HG02623 (cell line): ENCODE measurements at regions not wholly inside any gene's neighbourhood (a gene's known extent, or its start where the extent isn't known, plus 50 kb on each side); places are given as distances from the start of the nearest gene placed in this dataset.
"Not testable (repeated sequence)": the region's sequence is repeated elsewhere in the genome, so short reads cannot be mapped to it uniquely, and the experiment has no call there.

Experiments
- ATAC-seq: cut with Tn5 transposase; IDR thresholded peaks from one replicate; pipeline ENCODE4 v1.9.1; 2021; ENCODE audit warnings: moderate library complexity; ENCODE audit not compliant: unreplicated experiment

DNA sequence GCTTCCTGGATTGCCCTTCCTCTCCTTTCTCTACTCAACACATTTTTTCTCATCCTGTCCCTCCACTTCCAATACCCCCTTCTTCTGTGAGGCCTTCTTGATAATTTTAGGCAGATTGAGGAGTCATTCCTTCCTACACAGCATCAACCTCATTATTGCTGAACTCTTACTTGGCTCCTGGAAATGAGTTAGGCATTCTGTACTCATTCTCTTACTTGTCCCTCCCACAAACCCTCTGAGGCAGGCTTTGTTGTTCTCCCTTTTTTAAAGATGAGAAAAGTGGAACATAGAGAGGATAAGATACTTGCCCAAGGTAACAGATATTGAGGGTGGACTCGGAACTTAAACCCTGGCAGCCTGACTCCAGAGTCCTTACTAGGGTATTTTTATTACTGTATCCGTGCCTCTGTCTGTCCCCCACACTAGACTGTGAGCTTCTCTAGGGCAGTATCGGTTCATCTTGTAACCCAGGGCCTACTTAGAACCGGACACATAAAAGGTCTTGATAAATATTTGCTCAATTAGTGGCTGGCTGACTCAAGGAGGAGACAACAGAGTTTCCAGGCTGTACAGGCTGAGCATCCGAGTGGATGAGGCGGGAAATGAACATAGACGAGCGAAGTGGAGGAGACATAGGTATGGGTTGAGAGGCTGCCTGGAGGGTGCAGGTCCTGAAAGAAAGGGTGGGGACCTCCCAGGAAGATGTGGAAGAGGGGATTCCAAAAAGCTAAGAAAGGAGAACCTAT is 148.7 kb upstream of the ATP2B2 start:
- no peak for ATAC-seq

- ATAC-seq = no peak
Observed at GRCh38 chr3:10655105-10655504, 149.7 kb upstream of the ATP2B2 start.

DNA sequence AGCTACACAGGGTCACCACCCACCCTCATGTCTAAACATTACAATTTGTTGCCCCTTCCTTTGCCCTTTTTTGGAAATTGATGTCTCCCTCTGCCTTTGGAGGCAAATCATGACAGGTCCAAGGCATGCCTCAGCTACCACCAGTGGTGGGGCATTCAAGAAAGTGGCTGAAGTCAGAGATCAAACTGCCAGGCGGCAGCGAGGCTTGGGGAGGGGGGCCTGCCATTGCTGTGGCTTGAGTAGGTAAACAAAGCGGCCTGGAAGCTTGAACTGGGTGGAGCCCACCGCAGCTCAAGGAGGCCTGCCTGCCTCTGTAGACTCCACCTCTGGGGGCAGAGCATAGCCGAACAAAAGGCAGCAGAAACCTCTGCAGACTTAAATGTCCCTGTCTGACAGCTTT is 152.0 kb upstream of the ATP2B2 start:
- not testable (repeated sequence) for ATAC-seq

GRCh38 chr3:10665592-10665991 is 150.4 kb upstream of the SLC6A11 start:
- no peak for ATAC-seq

DNA sequence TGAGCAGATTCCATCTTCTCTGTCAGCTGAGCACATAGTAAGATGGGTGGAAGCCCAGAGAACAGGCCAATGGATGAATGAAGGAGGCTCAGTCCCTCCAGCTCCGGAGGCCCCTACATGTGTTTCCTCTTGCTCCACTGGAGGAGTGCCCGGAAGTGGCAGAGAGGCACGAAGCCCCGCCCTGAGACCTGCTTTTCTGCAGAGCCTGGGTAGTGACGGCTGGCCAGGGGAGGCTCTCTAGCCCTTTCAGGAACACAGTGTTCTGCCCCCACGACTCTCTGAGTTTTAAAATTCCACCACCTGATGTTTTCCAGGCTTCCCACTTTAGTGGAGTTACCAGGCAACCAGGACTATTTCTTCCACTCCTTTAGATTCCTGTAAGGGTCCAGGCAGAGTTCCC is 149.4 kb upstream of the SLC6A11 start:
- ATAC-seq = no peak

- ATAC-seq = no peak
Observed at GRCh38 chr3:10667269-10667668, 148.8 kb upstream of the SLC6A11 start.

DNA sequence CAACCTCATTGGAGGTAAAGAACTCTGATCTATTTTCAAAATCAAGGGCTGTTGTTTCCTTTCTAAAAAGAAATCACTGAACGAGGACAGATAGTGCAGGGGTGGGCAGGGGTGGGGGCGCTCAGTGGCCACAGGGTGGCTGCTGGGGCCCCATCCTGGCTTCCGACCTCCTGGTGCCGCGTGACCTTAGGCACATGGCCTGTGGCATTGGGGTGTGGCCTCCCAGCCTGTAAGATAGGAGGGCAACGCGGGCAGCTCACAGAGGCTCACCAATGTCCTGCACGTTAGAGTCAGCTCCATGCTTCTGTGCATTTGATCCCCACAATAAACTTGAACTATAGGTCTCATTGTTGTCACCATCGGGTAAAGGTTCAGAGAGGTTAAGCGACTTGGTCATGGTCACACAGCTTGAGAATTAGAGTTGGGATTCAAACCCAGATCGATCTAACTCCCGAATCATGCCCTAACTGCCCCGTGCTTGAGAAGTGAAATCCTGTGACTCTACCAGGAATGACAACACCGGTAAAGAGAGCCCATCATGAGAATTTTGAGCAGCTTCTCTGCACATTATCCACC is 148.0 kb upstream of the SLC6A11 start:
- ATAC-seq = no peak

- no peak for ATAC-seq
Observed at GRCh38 chr3:10669490-10670048, 146.5 kb upstream of the SLC6A11 start.

DNA sequence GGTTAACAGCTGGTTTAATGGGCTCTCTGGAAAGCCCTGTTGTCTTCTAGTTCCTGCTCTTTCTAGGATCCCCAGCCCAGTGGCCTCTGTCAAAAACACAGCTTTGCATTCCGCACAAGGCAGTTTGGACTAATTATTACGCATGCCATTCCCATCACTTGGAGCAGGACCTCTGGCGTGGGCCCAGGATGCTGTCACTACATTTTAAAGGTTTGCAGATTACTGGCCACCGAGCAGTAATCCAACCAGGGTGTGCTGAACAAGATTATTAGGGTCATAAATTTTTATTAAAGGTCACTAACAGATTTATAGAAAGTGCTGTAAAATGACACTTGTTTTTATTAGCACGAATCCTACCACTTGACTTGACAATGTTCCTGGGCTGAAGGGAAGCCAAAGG is 143.6 kb upstream of the SLC6A11 start:
- no peak for ATAC-seq

- no peak for ATAC-seq
Observed at GRCh38 chr3:10674578-10674977, 141.4 kb upstream of the SLC6A11 start.

GRCh38 chr3:10676905-10677304 is 139.1 kb upstream of the SLC6A11 start:
- no peak for ATAC-seq

- ATAC-seq = no peak
Observed at GRCh38 chr3:10678796-10679376, 137.1 kb upstream of the SLC6A11 start.

DNA sequence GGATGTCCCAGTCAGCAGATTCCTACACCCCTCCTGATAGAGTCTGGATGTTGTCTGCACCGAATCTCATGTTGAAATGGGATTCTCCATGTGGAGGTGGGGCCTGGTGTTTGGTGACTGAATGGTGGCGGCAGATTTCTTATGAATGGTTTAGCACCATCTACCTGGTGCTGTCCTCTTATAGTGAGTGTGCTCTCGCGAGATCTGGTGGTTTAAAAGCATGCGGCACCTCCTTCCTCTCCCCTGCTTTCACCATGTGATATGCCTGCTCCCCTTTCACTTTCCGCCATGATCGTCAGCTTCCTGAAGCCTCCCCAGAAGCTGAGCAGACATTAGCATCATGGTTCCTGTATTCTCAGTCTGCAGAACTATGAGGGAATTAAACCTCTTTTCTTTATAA is 135.2 kb upstream of the SLC6A11 start:
- no peak for ATAC-seq

GRCh38 chr3:10682692-10683091 is 133.3 kb upstream of the SLC6A11 start:
- ATAC-seq = no peak

- ATAC-seq = no peak
Observed at GRCh38 chr3:10683106-10683505, 132.9 kb upstream of the SLC6A11 start.

GRCh38 chr3:10688126-10688525 is 127.9 kb upstream of the SLC6A11 start:
- no peak for ATAC-seq

GRCh38 chr3:10688548-10689172 is 127.4 kb upstream of the SLC6A11 start:
- no peak for ATAC-seq

- no peak for ATAC-seq
Observed at GRCh38 chr3:10692039-10692622, 123.9 kb upstream of the SLC6A11 start.

- ATAC-seq = no peak
Observed at GRCh38 chr3:10693457-10693856, 122.6 kb upstream of the SLC6A11 start.

GRCh38 chr3:10694179-10694578 is 121.8 kb upstream of the SLC6A11 start:
- ATAC-seq = no peak

- not testable (repeated sequence) for ATAC-seq
Observed at GRCh38 chr3:10695186-10695585, 120.8 kb upstream of the SLC6A11 start.
